ENCODE measurements at regions not wholly inside any gene's neighbourhood (a gene's known extent, or its start where the extent isn't known, plus 50 kb on each side); places are given as distances from the start of the nearest gene placed in this dataset.

- DNase-seq (no peak), ATAC-seq (ENCODE audit: low read depth) (no peak)
- no peak overlapping the region for H2BK15ac ChIP-seq (ENCODE audit: low read depth, low read length)
- H2BK5ac ChIP-seq (ENCODE audit: low read depth, low read length, poor library complexity, severe bottlenecking) = no peak overlapping the region
- no peaks in the 10 kb centered on the region for H3K4me1 ChIP-seq (ENCODE audit: control insufficient read depth, insufficient read depth, low read length)
- no peak overlapping the region for H2BK20ac ChIP-seq (ENCODE audit: low read depth, low read length)
- no peak overlapping the region for H4K91ac ChIP-seq (ENCODE audit: insufficient read depth, low read depth, low read length)
- in situ Hi-C loops (cut with MboI; ENCODE audit: low sequenced_read_pairs) = no loop called here
- ChIA-PET POLR2A (ENCODE audit: unreplicated experiment) (no interaction called here), CTCF (no interaction called here)
- H3K36me3 ChIP-seq (ENCODE audit: control insufficient read depth, insufficient read depth, low read length) = no peaks in the 10 kb centered on the region
- no peak overlapping the region for H3K9ac ChIP-seq (ENCODE audit: low read depth, low read length)
- no peak overlapping the region for H4K8ac ChIP-seq (ENCODE audit: low read depth in 2 of 2, low read length in 2 of 2)
- no peak overlapping the region for H2AFZ ChIP-seq (replicated peaks; ENCODE audit: low read length, poor library complexity)
- TF ChIP-seq RCOR1 (IDR thresholded peaks at IDR 0.05; ENCODE audit: insufficient replicate concordance, low read length) (no peak), MAFK (IDR thresholded peaks at IDR 0.05; ENCODE audit: low read depth, low read length) (no peak), BHLHE40 (IDR thresholded peaks at IDR 0.05; ENCODE audit: low read depth, low read length) (no peak), USF2 (IDR thresholded peaks at IDR 0.05; ENCODE audit: low read depth, low read length) (no peak), CHD1 (IDR thresholded peaks at IDR 0.05; ENCODE audit: low read depth, low read length) (no peak), SMC3 (IDR thresholded peaks at IDR 0.05; ENCODE audit: low read depth, low read length) (no peak), ELK1 (IDR thresholded peaks at IDR 0.05; ENCODE audit: borderline replicate concordance, low read depth, low read length) (no peak), RAD21 (IDR thresholded peaks at IDR 0.05; ENCODE audit: low read length) (no peak)
- no peak overlapping the region for H2AK9ac ChIP-seq (replicated peaks; ENCODE audit: low read depth, low read length, poor library complexity)
- H3K79me1 ChIP-seq (ENCODE audit: low read depth in 1 of 2, low read length in 2 of 2) = no peaks in the 10 kb centered on the region
- no peak overlapping the region for H4K5ac ChIP-seq (ENCODE audit: low read depth, low read length)
- H3K9me3 ChIP-seq (ENCODE audit: control insufficient read depth, insufficient read depth, low read length) = no peaks in the 10 kb centered on the region
- no peak overlapping the region for H3K4me2 ChIP-seq (ENCODE audit: low read depth, low read length)
- no TSS peak for BruUV-seq (replicated peaks)
- dilution Hi-C loops (cut with HindIII; ENCODE audit: low sequenced_read_pairs, unreplicated experiment) = no loop called here
- H3K14ac ChIP-seq (replicated peaks; ENCODE audit: low read depth, low read length) = no peak overlapping the region
- H3K9me1 ChIP-seq (ENCODE audit: insufficient read depth, low read length) = no peaks in the 10 kb centered on the region
- H3K4ac ChIP-seq (ENCODE audit: low read depth, low read length) = no peak overlapping the region
- no peak overlapping the region for H3K18ac ChIP-seq (ENCODE audit: low read depth, low read length)
- no peak overlapping the region for H3K4me3 ChIP-seq (ENCODE audit: insufficient read depth, low read depth, low read length)
- no peak overlapping the region for H2BK120ac ChIP-seq (ENCODE audit: low read depth, low read length)
- H2AK5ac ChIP-seq (ENCODE audit: low read depth, low read length) = no peak overlapping the region
- no peaks in the 10 kb centered on the region for H4K20me1 ChIP-seq (ENCODE audit: insufficient read depth, low read length)
- intact Hi-C loops (cut with micrococcal nuclease) = no loop called here
- no peak overlapping the region for H3K56ac ChIP-seq (ENCODE audit: extremely low read depth, insufficient read depth, low read length)
- H3K27me3 ChIP-seq (ENCODE audit: control insufficient read depth, insufficient read depth, low read length) = no peaks in the 10 kb centered on the region
- H3K27ac ChIP-seq (ENCODE audit: insufficient read depth, low read length) = no peak overlapping the region
- H3K23ac ChIP-seq (ENCODE audit: low read depth, low read length) = no peak overlapping the region
Observed at GRCh38 chr7:113625494-113626102, 293.2 kb downstream of the PPP1R3A start.

All from IMR-90 (cell line).